Activated B cell treated with CpG ODN at 0.5 μM for 24 hours (primary cell): ENCODE measurements at regions not wholly inside any gene's neighbourhood (a gene's known extent, or its start where the extent isn't known, plus 50 kb on each side); places are given as distances from the start of the nearest gene placed in this dataset.

Experiments used
- ATAC-seq: fragments of 200-7000 bp; cut with Tn5 transposase; one replicate; pipeline ENCODE4 v1.10.0; 2021; ENCODE audit warnings: low read depth, mild to moderate bottlenecking, moderate library complexity
- CTCF ChIA-PET: fragments of 350-600 bp; sonication (Branson Sonifier 250); formaldehyde crosslinking; loops from one replicate; lab custom pipeline; 2021; ENCODE audit warnings: antibody characterized with exemption; lab: Charles Lee
- POLR2A ChIA-PET: fragments of 350-600 bp; sonication (Branson Sonifier 250); formaldehyde crosslinking; loops from one replicate; lab custom pipeline; 2021; ENCODE audit warnings: antibody characterized with exemption; lab: Charles Lee
- DNase-seq: peaks from one replicate; pipeline ENCODE4 v3.0.0; 2022
- H3K27ac Mint-ChIP-seq: one replicate; pipeline ENCODE4 v1.8.0; 2020; ENCODE audit warnings: mixed read lengths
- H3K27me3 Mint-ChIP-seq: one replicate; pipeline ENCODE4 v1.8.0; 2021; ENCODE audit warnings: mixed read lengths
- H3K36me3 Mint-ChIP-seq: one replicate; pipeline ENCODE4 v1.8.0; 2021; ENCODE audit warnings: low read depth, mixed read lengths
- H3K4me1 Mint-ChIP-seq: one replicate; pipeline ENCODE4 v1.8.0; 2021; ENCODE audit warnings: mixed read lengths
- H3K4me3 Mint-ChIP-seq: one replicate; pipeline ENCODE4 v1.8.0; 2020; ENCODE audit warnings: mild to moderate bottlenecking, mixed read lengths
- H3K9me3 Mint-ChIP-seq: one replicate; pipeline ENCODE4 v1.8.0; 2020; ENCODE audit warnings: mixed read lengths
- intact Hi-C: fragments of 100-400 bp; cut with micrococcal nuclease; formaldehyde crosslinking; loops from one replicate; pipeline ENCODE4 v1.15.1; 2024
- TF ChIP-seq, protein P1 (sequence below): fragments of 200-600 bp; IDR thresholded peaks from one replicate; pipeline ENCODE4 v1.8.0; 2022; ENCODE audit warnings: antibody characterized with exemption, mild to moderate bottlenecking

GRCh38 chr17:70493277-70493874 is 324.0 kb downstream of the KCNJ2 start:
- no peak overlapping the region for H3K27ac Mint-ChIP-seq
- H3K9me3 Mint-ChIP-seq: no peaks in the 10 kb centered on the region
- no peaks in the 10 kb centered on the region for H3K27me3 Mint-ChIP-seq
- intact Hi-C loops: no loop called here
- POLR2A ChIA-PET: no interaction called here
- no peaks in the 10 kb centered on the region for H3K4me1 Mint-ChIP-seq
- CTCF ChIA-PET: no interaction called here
- H3K4me3 Mint-ChIP-seq: no peak overlapping the region
- no peaks in the 10 kb centered on the region for H3K36me3 Mint-ChIP-seq
- TF ChIP-seq, protein P1, sequence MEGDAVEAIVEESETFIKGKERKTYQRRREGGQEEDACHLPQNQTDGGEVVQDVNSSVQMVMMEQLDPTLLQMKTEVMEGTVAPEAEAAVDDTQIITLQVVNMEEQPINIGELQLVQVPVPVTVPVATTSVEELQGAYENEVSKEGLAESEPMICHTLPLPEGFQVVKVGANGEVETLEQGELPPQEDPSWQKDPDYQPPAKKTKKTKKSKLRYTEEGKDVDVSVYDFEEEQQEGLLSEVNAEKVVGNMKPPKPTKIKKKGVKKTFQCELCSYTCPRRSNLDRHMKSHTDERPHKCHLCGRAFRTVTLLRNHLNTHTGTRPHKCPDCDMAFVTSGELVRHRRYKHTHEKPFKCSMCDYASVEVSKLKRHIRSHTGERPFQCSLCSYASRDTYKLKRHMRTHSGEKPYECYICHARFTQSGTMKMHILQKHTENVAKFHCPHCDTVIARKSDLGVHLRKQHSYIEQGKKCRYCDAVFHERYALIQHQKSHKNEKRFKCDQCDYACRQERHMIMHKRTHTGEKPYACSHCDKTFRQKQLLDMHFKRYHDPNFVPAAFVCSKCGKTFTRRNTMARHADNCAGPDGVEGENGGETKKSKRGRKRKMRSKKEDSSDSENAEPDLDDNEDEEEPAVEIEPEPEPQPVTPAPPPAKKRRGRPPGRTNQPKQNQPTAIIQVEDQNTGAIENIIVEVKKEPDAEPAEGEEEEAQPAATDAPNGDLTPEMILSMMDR: no peak
- ATAC-seq: no peak
- DNase-seq: no peak

DNA sequence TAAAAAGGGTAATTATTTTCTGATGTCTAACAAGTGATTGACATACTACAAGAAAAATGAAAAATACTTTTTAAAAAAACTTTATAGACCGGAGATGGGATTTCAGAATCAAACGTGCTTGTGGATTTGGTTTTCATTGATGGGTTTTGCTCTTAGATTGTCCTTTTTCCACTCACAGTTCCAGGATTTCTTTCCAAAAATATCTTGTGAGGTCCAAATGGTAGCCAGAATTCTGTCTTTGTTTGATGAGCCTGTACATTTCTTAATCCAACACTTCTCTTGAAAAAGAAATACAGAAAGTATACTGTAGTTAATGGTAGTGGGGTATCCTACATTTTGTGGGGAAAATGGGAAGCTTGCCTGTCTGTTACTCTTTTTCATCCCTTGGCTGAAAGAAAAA is 329.3 kb downstream of the KCNJ2 start:
- no peak overlapping the region for H3K4me3 Mint-ChIP-seq
- no peak for DNase-seq
- CTCF ChIA-PET: no interaction called here
- no peaks in the 10 kb centered on the region for H3K9me3 Mint-ChIP-seq
- no peak for ATAC-seq
- H3K27ac Mint-ChIP-seq: no peak overlapping the region
- H3K27me3 Mint-ChIP-seq: no peaks in the 10 kb centered on the region
- H3K36me3 Mint-ChIP-seq: no peaks in the 10 kb centered on the region
- H3K4me1 Mint-ChIP-seq: no peaks in the 10 kb centered on the region
- POLR2A ChIA-PET: no interaction called here
- intact Hi-C loops: no loop called here
- TF ChIP-seq, protein P1: no peak

DNA sequence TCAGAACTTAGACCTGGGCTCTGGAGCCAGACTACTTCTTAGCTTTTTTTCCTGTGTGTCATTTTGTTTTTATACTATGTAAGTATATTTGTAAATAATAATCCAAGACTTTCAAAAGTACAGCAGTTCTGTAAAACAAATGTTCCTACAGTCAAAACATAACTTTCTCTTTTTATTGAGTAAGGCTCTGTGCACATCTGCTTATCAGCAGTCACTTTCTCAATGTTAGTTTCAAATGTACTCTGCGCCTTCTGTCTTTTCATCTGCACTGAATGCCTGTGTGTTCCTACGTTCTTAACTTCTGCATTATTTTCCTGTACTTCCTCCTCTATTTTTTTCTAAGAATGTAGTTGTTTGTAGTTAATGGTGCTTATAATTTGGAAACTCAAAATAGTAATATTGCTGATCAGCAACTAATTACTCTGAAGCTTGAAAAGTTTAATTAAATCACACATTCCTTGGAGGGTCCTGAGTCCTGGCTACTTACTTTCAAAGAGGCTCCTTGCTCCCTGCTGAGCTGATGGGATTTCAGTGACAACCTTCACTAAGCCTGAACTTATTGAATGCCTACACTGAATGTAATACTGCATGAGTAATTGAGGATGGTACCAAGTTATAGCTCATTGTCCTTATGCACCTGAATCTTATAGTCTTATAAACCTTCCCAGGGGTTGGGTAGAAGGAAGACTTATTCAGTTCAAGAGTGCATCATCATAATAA is 329.9 kb downstream of the KCNJ2 start:
- no peak for DNase-seq
- no peak overlapping the region for H3K4me3 Mint-ChIP-seq
- H3K27ac Mint-ChIP-seq: no peak overlapping the region
- intact Hi-C loops: no loop called here
- H3K27me3 Mint-ChIP-seq: no peaks in the 10 kb centered on the region
- no peaks in the 10 kb centered on the region for H3K9me3 Mint-ChIP-seq
- H3K36me3 Mint-ChIP-seq: no peaks in the 10 kb centered on the region
- no peak for ATAC-seq
- no peaks in the 10 kb centered on the region for H3K4me1 Mint-ChIP-seq
- CTCF ChIA-PET: no interaction called here
- TF ChIP-seq, protein P1: no peak
- POLR2A ChIA-PET: no interaction called here

GRCh38 chr17:70503449-70503848 is 334.1 kb downstream of the KCNJ2 start:
- CTCF ChIA-PET: no interaction called here
- intact Hi-C loops: no loop called here

DNA sequence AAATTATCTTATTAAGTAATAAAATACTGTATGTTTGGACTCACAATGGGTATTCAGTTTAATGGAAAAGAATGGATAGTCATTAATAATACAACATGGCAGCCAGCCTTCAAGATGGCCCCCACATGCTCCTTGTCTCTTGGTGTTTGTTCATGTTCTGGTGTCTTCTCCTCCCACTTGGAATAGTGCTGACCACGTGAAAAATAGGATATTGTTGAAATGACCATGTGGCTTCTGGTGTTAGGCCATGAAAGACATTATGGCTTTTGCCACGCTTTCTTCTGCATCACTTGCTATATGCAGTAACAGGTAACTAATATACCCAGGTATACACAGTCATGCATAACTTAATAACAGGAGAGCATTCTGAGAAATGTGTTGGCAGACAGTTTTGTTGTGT is 341.0 kb downstream of the KCNJ2 start:
- Mint-ChIP-seq H3K36me3 (no peaks in the 10 kb centered on the region), H3K27ac (no peak overlapping the region), H3K4me1 (no peaks in the 10 kb centered on the region), H3K27me3 (no peaks in the 10 kb centered on the region), H3K4me3 (no peak overlapping the region), H3K9me3 (no peaks in the 10 kb centered on the region)
- intact Hi-C loops: loop anchor here (10.0 kb wide), 1 partner anchor 55 kb away; no protein-coding TSS in a partner anchor
- ChIA-PET CTCF (no interaction called here), POLR2A (no interaction called here)
- TF ChIP-seq, protein P1: no peak
- ATAC-seq (no peak), DNase-seq (no peak)

More at GRCh38 chr17:70503449-70503848, 334.1 kb downstream of the KCNJ2 start:
- POLR2A ChIA-PET: no interaction called here
- ATAC-seq: no peak
- no peaks in the 10 kb centered on the region for H3K9me3 Mint-ChIP-seq
- no peak overlapping the region for H3K4me3 Mint-ChIP-seq
- no peak overlapping the region for H3K27ac Mint-ChIP-seq
- H3K36me3 Mint-ChIP-seq: no peaks in the 10 kb centered on the region
- H3K4me1 Mint-ChIP-seq: no peaks in the 10 kb centered on the region
- TF ChIP-seq, protein P1: no peak
- H3K27me3 Mint-ChIP-seq: no peaks in the 10 kb centered on the region
- no peak for DNase-seq
